IMR-90 (cell line): ENCODE measurements at regions not wholly inside any gene's neighbourhood (a gene's known extent, or its start where the extent isn't known, plus 50 kb on each side); places are given as distances from the start of the nearest gene placed in this dataset.

Experiments used
- ATAC-seq: fragments of 200-7000 bp; cut with Tn5 transposase; 2 replicates; pipeline ENCODE4 v1.9.1; 2020; ENCODE audit warnings: low read depth, mild to moderate bottlenecking, moderate library complexity
- BruUV-seq: library from RNA; stranded (reverse); fragments of 400-500 nt; replicated peaks from 2 replicates; lab custom pipeline; 2021; lab: Mats Ljungman, UMichigan
- CTCF ChIA-PET: fragments of 300-600 bp; formaldehyde crosslinking; extraction: SDS; loops from one replicate; lab custom pipeline; 2021; ENCODE audit warnings: antibody characterized with exemption; lab: Yijun Ruan, JAX
- POLR2A ChIA-PET: fragments of 300-600 bp; sonication (Branson Sonifier 250); formaldehyde crosslinking; loops from one replicate; lab custom pipeline; 2022; ENCODE audit warnings: antibody characterized with exemption; ENCODE audit not compliant: unreplicated experiment; lab: Charles Lee
- DNase-seq: peaks from one replicate; pipeline ENCODE4 v3.0.0; 2013
- H2AFZ ChIP-seq: replicated peaks from 2 replicates; pipeline ENCODE3; 2013; ENCODE audit warnings: low read length, mild to moderate bottlenecking; ENCODE audit not compliant: poor library complexity
- H2AK5ac ChIP-seq: 2 replicates; pipeline ENCODE4 v1.6.1; 2013; ENCODE audit warnings: low read depth, low read length, inconsistent platforms
- H2AK9ac ChIP-seq: replicated peaks from 2 replicates; pipeline ENCODE3; 2013; ENCODE audit warnings: mild to moderate bottlenecking, low read depth, low read length, moderate library complexity; ENCODE audit not compliant: poor library complexity
- H2BK120ac ChIP-seq: 2 replicates; pipeline ENCODE4 v1.6.1; 2013; ENCODE audit warnings: low read depth, low read length, inconsistent platforms
- H2BK15ac ChIP-seq: 3 replicates; pipeline ENCODE4 v1.6.1; 2013; ENCODE audit warnings: low read depth, low read length, inconsistent platforms
- H2BK20ac ChIP-seq: 2 replicates; pipeline ENCODE4 v1.6.1; 2013; ENCODE audit warnings: low read depth, mild to moderate bottlenecking, inconsistent platforms, low read length, moderate library complexity
- H2BK5ac ChIP-seq: 2 replicates; pipeline ENCODE4 v1.6.1; 2013; ENCODE audit warnings: mild to moderate bottlenecking, low read depth, low read length, inconsistent platforms; ENCODE audit not compliant: poor library complexity, severe bottlenecking
- H3K14ac ChIP-seq: replicated peaks from 2 replicates; pipeline ENCODE4 v1.6.1; 2013; ENCODE audit warnings: low read depth, low read length, inconsistent platforms
- H3K18ac ChIP-seq: 2 replicates; pipeline ENCODE4 v1.6.1; 2013; ENCODE audit warnings: low read depth, low read length, control low read depth
- H3K23ac ChIP-seq: 2 replicates; pipeline ENCODE4 v1.6.1; 2013; ENCODE audit warnings: low read depth, low read length, inconsistent platforms
- H3K27ac ChIP-seq: 2 replicates; pipeline ENCODE4 v1.5.1; 2013; ENCODE audit warnings: mild to moderate bottlenecking, control low read depth, low read length; ENCODE audit not compliant: insufficient read depth
- H3K27me3 ChIP-seq: 2 replicates; pipeline ENCODE4 v1.6.1; 2013; ENCODE audit warnings: low read length; ENCODE audit not compliant: control insufficient read depth, insufficient read depth
- H3K36me3 ChIP-seq: 2 replicates; pipeline ENCODE4 v1.6.1; 2013; ENCODE audit warnings: low read length, mixed read lengths; ENCODE audit not compliant: control insufficient read depth, insufficient read depth
- H3K4ac ChIP-seq: 2 replicates; pipeline ENCODE4 v1.6.1; 2013; ENCODE audit warnings: low read depth, low read length, inconsistent platforms
- H3K4me1 ChIP-seq: 2 replicates; pipeline ENCODE4 v1.6.1; 2013; ENCODE audit warnings: low read length, mixed read lengths; ENCODE audit not compliant: control insufficient read depth, insufficient read depth
- H3K4me2 ChIP-seq: 2 replicates; pipeline ENCODE4 v1.6.1; 2013; ENCODE audit warnings: low read depth, mild to moderate bottlenecking, control low read depth, low read length, moderate library complexity
- H3K4me3 ChIP-seq: 2 replicates; pipeline ENCODE4 v1.5.1; 2013; ENCODE audit warnings: low read depth, mild to moderate bottlenecking, control low read depth, low read length, moderate library complexity; ENCODE audit not compliant: insufficient read depth
- H3K56ac ChIP-seq: 2 replicates; pipeline ENCODE4 v1.6.1; 2013; ENCODE audit warnings: low read length, inconsistent platforms; ENCODE audit not compliant: insufficient read depth; ENCODE audit errors: extremely low read depth
- H3K79me1 ChIP-seq, 2 experiments: 2 replicates each; pipeline ENCODE4 v1.6.1; 2013; ENCODE audit warnings: low read length in 2 of 2, inconsistent platforms in 1 of 2, low read depth in 1 of 2
- H3K9ac ChIP-seq: 2 replicates; pipeline ENCODE4 v1.6.1; 2013; ENCODE audit warnings: low read depth, low read length, control low read depth
- H3K9me1 ChIP-seq: 2 replicates; pipeline ENCODE4 v1.6.1; 2013; ENCODE audit warnings: low read length, inconsistent platforms; ENCODE audit not compliant: insufficient read depth
- H3K9me3 ChIP-seq: 2 replicates; pipeline ENCODE4 v1.6.1; 2013; ENCODE audit warnings: low read length; ENCODE audit not compliant: control insufficient read depth, insufficient read depth
- H4K20me1 ChIP-seq: 2 replicates; pipeline ENCODE4 v1.6.1; 2013; ENCODE audit warnings: low read length, inconsistent platforms; ENCODE audit not compliant: insufficient read depth
- H4K5ac ChIP-seq: 2 replicates; pipeline ENCODE4 v1.6.1; 2013; ENCODE audit warnings: mild to moderate bottlenecking, low read depth, low read length, control low read depth
- H4K8ac ChIP-seq, 2 experiments: 2 replicates each; pipeline ENCODE4 v1.6.1; 2013; ENCODE audit warnings: low read depth in 2 of 2, low read length in 2 of 2, control low read depth in 1 of 2, inconsistent platforms in 1 of 2
- H4K91ac ChIP-seq: 2 replicates; pipeline ENCODE4 v1.6.1; 2013; ENCODE audit warnings: low read depth, low read length, inconsistent platforms; ENCODE audit not compliant: insufficient read depth
- WGBS, 2 experiments: methylation state at CpG; one replicate each; pipeline versions ENCODE4 v1.1.5 to v1.1.7; 2013; ENCODE audit warnings: missing lambda C conversion rate in 2 of 2; ENCODE audit not compliant: insufficient read length in 1 of 2; ENCODE audit errors: extremely low coverage in 2 of 2; 5-methylcytosine and 5-hydroxymethylcytosine counted together
- dilution Hi-C: fragments of 300-500 bp; cut with HindIII; formaldehyde crosslinking; loops from one replicate; pipeline ENCODE4 v1.14.3; 2018; ENCODE audit warnings: low sequenced_read_pairs; ENCODE audit not compliant: unreplicated experiment
- in situ Hi-C: fragments of 300-500 bp; cut with MboI; formaldehyde crosslinking; loops from 3 replicates; pipeline ENCODE4 v1.14.3; 2019; ENCODE audit warnings: low sequenced_read_pairs, inconsistent platforms, mixed read lengths
- intact Hi-C: fragments of 100-400 bp; cut with micrococcal nuclease; formaldehyde crosslinking; loops from 2 replicates; pipeline ENCODE4 v1.10.0; 2022
- TF ChIP-seq, protein P1 (sequence below): fragments of 150-350 bp; IDR thresholded peaks from 2 replicates; pipeline ENCODE4 v1.6.1; 2016; ENCODE audit warnings: low read depth, mild to moderate bottlenecking, low read length, moderate library complexity, borderline replicate concordance

DNA sequence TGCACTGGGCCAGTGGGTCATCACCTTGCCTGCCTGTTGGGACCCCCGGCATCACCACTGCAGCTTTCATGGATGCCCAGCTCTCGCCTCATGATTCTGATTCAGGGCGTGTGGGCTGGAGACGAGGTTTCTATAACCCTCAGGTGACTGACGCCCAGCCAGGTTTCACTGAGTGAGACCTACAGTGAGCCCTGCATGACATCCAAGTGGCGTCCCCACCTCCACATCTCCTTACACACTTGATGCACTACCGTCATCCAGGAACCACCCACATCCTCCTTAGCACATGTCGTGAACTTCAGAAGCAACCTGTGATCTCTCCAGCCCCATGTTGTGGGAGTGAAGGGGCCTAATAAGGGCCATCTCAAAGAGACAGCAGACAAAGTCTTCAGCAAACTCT is 257.5 kb downstream of the CTTN start:
- intact Hi-C loops, result no loop called here

More for the DNA sequence above, 257.5 kb downstream of the CTTN start:
- H3K79me1 ChIP-seq, result no peaks in the 10 kb centered on the region
- no peaks in the 10 kb centered on the region for H3K9me3 ChIP-seq
- no peak overlapping the region for H3K27ac ChIP-seq
- TF ChIP-seq, protein P1, sequence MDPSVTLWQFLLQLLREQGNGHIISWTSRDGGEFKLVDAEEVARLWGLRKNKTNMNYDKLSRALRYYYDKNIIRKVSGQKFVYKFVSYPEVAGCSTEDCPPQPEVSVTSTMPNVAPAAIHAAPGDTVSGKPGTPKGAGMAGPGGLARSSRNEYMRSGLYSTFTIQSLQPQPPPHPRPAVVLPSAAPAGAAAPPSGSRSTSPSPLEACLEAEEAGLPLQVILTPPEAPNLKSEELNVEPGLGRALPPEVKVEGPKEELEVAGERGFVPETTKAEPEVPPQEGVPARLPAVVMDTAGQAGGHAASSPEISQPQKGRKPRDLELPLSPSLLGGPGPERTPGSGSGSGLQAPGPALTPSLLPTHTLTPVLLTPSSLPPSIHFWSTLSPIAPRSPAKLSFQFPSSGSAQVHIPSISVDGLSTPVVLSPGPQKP, result no peak
- no peak overlapping the region for H3K4ac ChIP-seq
- H4K5ac ChIP-seq, result no peak overlapping the region
- no peaks in the 10 kb centered on the region for H3K27me3 ChIP-seq
- H3K14ac ChIP-seq, result no peak overlapping the region
- no peak overlapping the region for H2BK20ac ChIP-seq
- no peak overlapping the region for H3K4me3 ChIP-seq
- no peak overlapping the region for H3K56ac ChIP-seq
- no peak overlapping the region for H2BK120ac ChIP-seq
- no peak overlapping the region for H2BK5ac ChIP-seq
- H4K8ac ChIP-seq, result no peak overlapping the region
- H2BK15ac ChIP-seq, result no peak overlapping the region
- DNase-seq, result no peak
- H3K9me1 ChIP-seq, result 0 out of 2 replicates have a peak, but pooled peaks cover 2% of the 10 kb centered on the region
- no peaks in the 10 kb centered on the region for H3K36me3 ChIP-seq
- CTCF ChIA-PET, result no interaction called here
- no peak overlapping the region for H3K9ac ChIP-seq
- peaks cover 6% of the 10 kb centered on the region; the same call in 1 of the 2 replicates for H4K20me1 ChIP-seq
- no peak overlapping the region for H3K4me2 ChIP-seq
- no peak overlapping the region for H2AK9ac ChIP-seq
- no peak overlapping the region for H2AFZ ChIP-seq
- no TSS peak for BruUV-seq
- H4K91ac ChIP-seq, result no peak overlapping the region
- ATAC-seq, result no peak
- H3K23ac ChIP-seq, result no peak overlapping the region
- in situ Hi-C loops, result no loop called here
- POLR2A ChIA-PET, result no interaction called here
- H2AK5ac ChIP-seq, result no peak overlapping the region
- dilution Hi-C loops, result no loop called here
- no peak overlapping the region for H3K18ac ChIP-seq
- WGBS, 2 experiments, result 37% methylated on average over 2 of the region's 8 CpGs; no CpG with 5 or more reads in 1 of the 2 experiments
- no peaks in the 10 kb centered on the region for H3K4me1 ChIP-seq
